ENCODE measurements at regions not wholly inside any gene's neighbourhood (a gene's known extent, or its start where the extent isn't known, plus 50 kb on each side); places are given as distances from the start of the nearest gene placed in this dataset.

DNA sequence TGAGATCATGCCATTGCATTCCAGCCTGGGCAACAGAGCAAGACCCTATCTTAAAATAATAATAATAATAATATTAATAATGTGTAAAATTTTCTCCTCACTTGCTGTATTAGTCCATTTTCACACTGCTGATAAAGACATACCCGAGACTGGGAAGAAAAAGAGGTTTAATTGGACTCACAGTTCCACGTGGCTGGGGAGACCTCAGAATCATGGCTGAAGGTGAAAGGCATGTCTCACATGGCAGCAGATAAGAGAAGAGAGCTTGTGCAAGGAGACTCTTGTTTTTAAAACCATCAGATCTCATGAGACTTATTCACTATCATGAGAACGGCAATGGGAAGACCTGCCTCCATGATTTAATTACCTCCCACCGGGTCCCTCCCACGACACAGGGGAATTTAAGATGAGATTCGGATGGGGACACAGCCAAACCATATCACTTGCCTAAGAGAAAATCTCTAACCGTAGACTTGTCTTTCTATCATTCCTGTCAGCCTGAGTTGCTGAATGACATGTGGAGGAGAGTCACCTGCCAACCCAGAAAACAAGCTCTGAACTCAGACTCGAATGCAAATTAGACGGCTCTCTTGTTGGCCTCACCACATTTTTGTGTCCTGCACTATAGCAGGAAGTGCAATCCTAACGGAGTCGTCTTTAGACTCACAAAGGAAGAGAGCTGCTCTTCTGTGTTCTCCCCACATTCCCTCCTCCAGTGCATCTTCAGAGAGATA lies 51.9 kb upstream of the DCTD start:
- TF ChIP-seq, protein P1, sequence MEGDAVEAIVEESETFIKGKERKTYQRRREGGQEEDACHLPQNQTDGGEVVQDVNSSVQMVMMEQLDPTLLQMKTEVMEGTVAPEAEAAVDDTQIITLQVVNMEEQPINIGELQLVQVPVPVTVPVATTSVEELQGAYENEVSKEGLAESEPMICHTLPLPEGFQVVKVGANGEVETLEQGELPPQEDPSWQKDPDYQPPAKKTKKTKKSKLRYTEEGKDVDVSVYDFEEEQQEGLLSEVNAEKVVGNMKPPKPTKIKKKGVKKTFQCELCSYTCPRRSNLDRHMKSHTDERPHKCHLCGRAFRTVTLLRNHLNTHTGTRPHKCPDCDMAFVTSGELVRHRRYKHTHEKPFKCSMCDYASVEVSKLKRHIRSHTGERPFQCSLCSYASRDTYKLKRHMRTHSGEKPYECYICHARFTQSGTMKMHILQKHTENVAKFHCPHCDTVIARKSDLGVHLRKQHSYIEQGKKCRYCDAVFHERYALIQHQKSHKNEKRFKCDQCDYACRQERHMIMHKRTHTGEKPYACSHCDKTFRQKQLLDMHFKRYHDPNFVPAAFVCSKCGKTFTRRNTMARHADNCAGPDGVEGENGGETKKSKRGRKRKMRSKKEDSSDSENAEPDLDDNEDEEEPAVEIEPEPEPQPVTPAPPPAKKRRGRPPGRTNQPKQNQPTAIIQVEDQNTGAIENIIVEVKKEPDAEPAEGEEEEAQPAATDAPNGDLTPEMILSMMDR (IDR thresholded peaks at IDR 0.05; ENCODE audit: low read length), result no peak
- TF ChIP-seq EZH2 (optimal IDR thresholded peaks at IDR 0.05; ENCODE audit: low read depth, low read length) (no peak), EZH2phosphoT487 (IDR thresholded peaks at IDR 0.05; ENCODE audit: low read length) (no peak)
